HCT116 (cell line): ENCODE measurements at regions not wholly inside any gene's neighbourhood (a gene's known extent, or its start where the extent isn't known, plus 50 kb on each side); places are given as distances from the start of the nearest gene placed in this dataset.
"Not testable (repeated sequence)": the region's sequence is repeated elsewhere in the genome, so short reads cannot be mapped to it uniquely, and the experiment has no call there.

Source experiments
- ATAC-seq: fragments of 200-7000 bp; cut with Tn5 transposase; 2 replicates; pipeline ENCODE4 v1.9.1; 2020; ENCODE audit warnings: mild to moderate bottlenecking, moderate library complexity
- BruUV-seq: library from RNA; stranded (reverse); fragments of 400-500 nt; replicated peaks from 2 replicates; lab custom pipeline; 2021; lab: Mats Ljungman, UMichigan
- CTCF ChIA-PET: fragments of 300-600 bp; sonication (Branson Sonifier 250); formaldehyde crosslinking; loops from one replicate; lab custom pipeline; 2021; ENCODE audit warnings: antibody characterized with exemption; lab: Charles Lee
- POLR2A ChIA-PET: fragments of 300-600, 350-600 bp; sonication (Branson Sonifier 250); formaldehyde crosslinking; loops from one replicate; lab custom pipeline; 2021; ENCODE audit warnings: antibody characterized with exemption; lab: Charles Lee
- RAD21 ChIA-PET, 2 experiments: fragments of 300-600 bp; sonication (Branson Sonifier 250); formaldehyde crosslinking; loops; one replicate each; lab custom pipeline; 2023; ENCODE audit warnings: low total read pairs in 2 of 2; ENCODE audit not compliant: uncharacterized antibody in 2 of 2, unreplicated experiment in 2 of 2, low non-redundant PET in 1 of 2; lab: Charles Lee
- DNase-seq: peaks from one replicate; pipeline ENCODE4 v3.0.0-alpha.2; 2010; ENCODE audit warnings: low read depth, low spot score
- H2AFZ ChIP-seq: fragments of 200-600 bp; shearing (Covaris generic), sonication (generic); 2 replicates; pipeline ENCODE4 v1.6.1; 2017; ENCODE audit warnings: low read depth, mixed run types, mixed read lengths, antibody characterized with exemption, low read length; ENCODE audit not compliant: poor library complexity, severe bottlenecking
- H3K27ac ChIP-seq: 2 replicates; pipeline ENCODE4 v1.5.1; 2012; ENCODE audit warnings: low read depth, low read length
- H3K27me3 ChIP-seq: fragments of 200-600 bp; sonication (generic); 2 replicates; pipeline ENCODE4 v1.6.1; 2016; ENCODE audit warnings: mixed run types, low read length, mixed read lengths; ENCODE audit not compliant: insufficient read depth
- H3K36me3 ChIP-seq, 2 experiments: fragments of 200-500 bp in 1 of 2; fragments of 200-600 bp in 1 of 2; sonication (Bioruptor generic) in 1 of 2; sonication (generic) in 1 of 2; 2 replicates each; pipeline versions ENCODE4 v1.5.1 to v1.6.1; 2014 to 2016; ENCODE audit warnings: low read length in 2 of 2, inconsistent platforms in 1 of 2, mixed read lengths in 1 of 2, mixed run types in 1 of 2; ENCODE audit not compliant: insufficient read depth in 2 of 2, control insufficient read depth in 1 of 2
- H3K4me1 ChIP-seq, 2 experiments: fragments of 200-600 bp in 1 of 2; sonication (generic) in 1 of 2; 2 replicates each; pipeline versions ENCODE4 v1.5.1 to v1.6.1; 2012 to 2017; ENCODE audit warnings: low read length in 2 of 2, inconsistent platforms in 1 of 2, mild to moderate bottlenecking in 1 of 2, mixed read lengths in 1 of 2, mixed run types in 1 of 2, moderate library complexity in 1 of 2; ENCODE audit not compliant: insufficient read depth in 2 of 2, control insufficient read depth in 1 of 2
- H3K4me2 ChIP-seq: fragments of 200-600 bp; sonication (generic); 2 replicates; pipeline ENCODE4 v1.6.1; 2017; ENCODE audit warnings: mixed run types, low read length, mixed read lengths
- H3K4me3 ChIP-seq, 2 experiments: fragments of 200-600 bp in 1 of 2; sonication (generic) in 1 of 2; replicated peaks in 1 of 2; 2 replicates each; pipeline ENCODE4 v1.5.1; 2011 to 2016; ENCODE audit warnings: low read length in 2 of 2, control low read depth in 1 of 2, low read depth in 1 of 2, mild to moderate bottlenecking in 1 of 2, mixed read lengths in 1 of 2, mixed run types in 1 of 2
- H3K79me2 ChIP-seq: fragments of 200-600 bp; sonication (generic); 2 replicates; pipeline ENCODE4 v1.6.1; 2017; ENCODE audit warnings: mild to moderate bottlenecking, mixed run types, low read length, moderate library complexity, mixed read lengths; ENCODE audit not compliant: insufficient read depth
- H3K9ac ChIP-seq: fragments of 200-600 bp; sonication (generic); 2 replicates; pipeline ENCODE4 v1.6.1; 2016; ENCODE audit warnings: low read length, mixed read lengths
- H3K9me2 ChIP-seq: fragments of 200-600 bp; sonication (generic), shearing (Covaris generic); 2 replicates; pipeline ENCODE4 v1.6.1; 2017; ENCODE audit warnings: mixed run types, mild to moderate bottlenecking, moderate library complexity; ENCODE audit not compliant: insufficient read depth
- H3K9me3 ChIP-seq, 2 experiments: fragments of 200-500 bp in 1 of 2; fragments of 200-600 bp in 1 of 2; sonication (Bioruptor generic) in 1 of 2; sonication (generic) in 1 of 2; 2 replicates each; pipeline ENCODE4 v1.6.1; 2014 to 2017; ENCODE audit warnings: low read length in 2 of 2, mixed read lengths in 2 of 2, inconsistent platforms in 1 of 2, low read depth in 1 of 2, mild to moderate bottlenecking in 1 of 2, mixed run types in 1 of 2, moderate library complexity in 1 of 2; ENCODE audit not compliant: control insufficient read depth in 1 of 2, insufficient read depth in 1 of 2
- H4K20me1 ChIP-seq: fragments of 200-600 bp; sonication (generic), shearing (Covaris generic); 2 replicates; pipeline ENCODE4 v1.6.1; 2017; ENCODE audit warnings: mixed run types, mild to moderate bottlenecking, moderate library complexity; ENCODE audit not compliant: insufficient read depth
- ATF3 ChIP-seq: IDR thresholded peaks from 2 replicates; pipeline ENCODE4 v1.6.1; 2012
- CTCF ChIP-seq, 3 experiments: fragments of 200-600 bp in 1 of 3; sonication (generic) in 1 of 3; IDR thresholded peaks in 2 of 3; conservative IDR thresholded peaks in 1 of 3; 2 replicates each; pipeline ENCODE4 v1.5.1; 2012 to 2017; ENCODE audit warnings: low read depth in 2 of 3, low read length in 2 of 3, antibody characterized with exemption in 1 of 3, borderline replicate concordance in 1 of 3, control low read depth in 1 of 3, mild to moderate bottlenecking in 1 of 3, mixed read lengths in 1 of 3, mixed run types in 1 of 3, moderate library complexity in 1 of 3; ENCODE audit not compliant: insufficient read depth in 1 of 3
- EZH2 ChIP-seq: fragments of 200-600 bp; sonication (generic); IDR thresholded peaks from 2 replicates; pipeline ENCODE4 v1.6.1; 2017; ENCODE audit warnings: antibody characterized with exemption, mixed run types
- POLR2A ChIP-seq: IDR thresholded peaks from 2 replicates; pipeline ENCODE4 v1.7.0; 2011; ENCODE audit warnings: borderline replicate concordance; ENCODE audit not compliant: insufficient read depth, insufficient read length; ENCODE audit errors: extremely low read depth
- POLR2AphosphoS5 ChIP-seq: IDR thresholded peaks from 2 replicates; pipeline ENCODE4 v1.6.1; 2011; ENCODE audit warnings: mild to moderate bottlenecking, low read depth, low read length, moderate library complexity
- TCF7L2 ChIP-seq: IDR thresholded peaks from 2 replicates; pipeline ENCODE4 v1.7.0; 2011; ENCODE audit warnings: borderline replicate concordance, inconsistent platforms; ENCODE audit not compliant: insufficient read depth, insufficient read length; ENCODE audit errors: extremely low read depth
- ZNF274 ChIP-seq: fragments of 200-500 bp; sonication (Bioruptor generic); IDR thresholded peaks from 2 replicates; pipeline ENCODE4 v1.6.1; 2014; ENCODE audit warnings: mild to moderate bottlenecking, low read depth, low read length, inconsistent platforms
- intact Hi-C: fragments of 100-400 bp; cut with micrococcal nuclease; formaldehyde crosslinking; loops from 2 replicates; pipeline ENCODE4 v1.10.0; 2022

- intact Hi-C loops = loop anchor here (5.0 kb wide), 1 partner anchor 1022 kb away; no protein-coding TSS in a partner anchor
- BruUV-seq, CTCF ChIA-PET, H3K4me2 ChIP-seq, POLR2A ChIA-PET, H3K36me3 ChIP-seq, H2AFZ ChIP-seq, H3K27ac ChIP-seq, H3K79me2 ChIP-seq, RAD21 ChIA-PET, H3K9ac ChIP-seq, H3K9me2 ChIP-seq, DNase-seq, H4K20me1 ChIP-seq, H3K9me3 ChIP-seq, H3K4me1 ChIP-seq, H3K4me3 ChIP-seq, H3K27me3 ChIP-seq, ATAC-seq: not testable (repeated sequence)
These were observed 1931.7 kb upstream of the DEFB115 start for GRCh38 chr20:29325781-29326180.

- no peak overlapping the region for H3K9ac ChIP-seq
- H3K27ac ChIP-seq = no peak overlapping the region
- H3K79me2 ChIP-seq = no peaks in the 10 kb centered on the region
- RAD21 ChIA-PET = no interaction called here
- ATAC-seq (no peak), DNase-seq (no peak)
- no peaks in the 10 kb centered on the region for H3K9me2 ChIP-seq
- no peak overlapping the region for H2AFZ ChIP-seq
- no peaks in the 10 kb centered on the region for H3K27me3 ChIP-seq
- H4K20me1 ChIP-seq = no peaks in the 10 kb centered on the region
- H3K9me3 ChIP-seq = peaks cover 4 to 5% of the 10 kb centered on the region in 2 experiments; a peak in 2 of 4 replicates
- TF ChIP-seq TCF7L2 = no peak
- TF ChIP-seq CTCF (IDR thresholded peaks at IDR 0.05 in 2 of 3, conservative IDR thresholded peaks at IDR 0.05 in 1 of 3; ENCODE audit: borderline replicate concordance in 1 of 3, insufficient read depth in 1 of 3, low read depth in 2 of 3, low read length in 2 of 3) = no peak
- TF ChIP-seq ZNF274 = no peak
- no peak for TF ChIP-seq ATF3
- TF ChIP-seq EZH2 = no peak
- TF ChIP-seq POLR2A = no peak
- TF ChIP-seq POLR2AphosphoS5 = no peak
- no peak overlapping the region for H3K4me3 ChIP-seq
- H3K4me2 ChIP-seq = no peak overlapping the region
- POLR2A ChIA-PET = no interaction called here
- CTCF ChIA-PET = no interaction called here
- no peaks in the 10 kb centered on the region for H3K4me1 ChIP-seq
- H3K36me3 ChIP-seq = no peaks in the 10 kb centered on the region
- BruUV-seq = no TSS peak
- intact Hi-C loops = loop anchor here (5.0 kb wide), 1 partner anchor 1021 kb away; no protein-coding TSS in a partner anchor
These were observed 1930.9 kb upstream of the DEFB115 start for GRCh38 chr20:29326376-29327070.
